Erythroblast (primary cell): ENCODE measurements at regions not wholly inside any gene's neighbourhood (a gene's known extent, or its start where the extent isn't known, plus 50 kb on each side); places are given as distances from the start of the nearest gene placed in this dataset.

Experiments used
- GATA1 ChIP-seq: IDR thresholded peaks from 2 replicates; pipeline ENCODE4 v1.6.1; 2011; ENCODE audit warnings: low read depth, mild to moderate bottlenecking, control low read depth, low read length, moderate library complexity
- POLR2A ChIP-seq: IDR thresholded peaks from 2 replicates; pipeline ENCODE4 v1.6.1; 2011; ENCODE audit warnings: mild to moderate bottlenecking, low read length

DNA sequence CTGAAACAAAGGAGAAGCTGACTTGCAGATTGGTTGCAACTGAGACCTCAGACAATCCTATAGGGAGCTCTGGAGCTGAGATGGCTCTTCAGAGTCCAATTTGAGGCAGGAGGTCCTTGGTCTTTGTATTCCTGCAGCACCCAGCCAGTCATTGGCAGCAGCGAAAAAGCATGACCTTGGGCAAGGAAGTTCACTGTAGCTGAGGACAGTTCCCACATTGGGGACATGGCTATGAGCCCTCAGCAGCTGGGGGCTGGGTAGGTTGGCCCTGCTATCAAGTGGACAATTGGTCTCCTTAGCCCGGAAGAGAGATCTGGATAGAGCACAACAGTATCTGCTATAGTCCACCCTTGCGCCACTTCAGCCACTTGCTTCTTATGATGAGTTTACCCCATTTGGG lies 56.9 kb upstream of the ATP6AP2 start:
- TF ChIP-seq POLR2A, result no peak
- no peak for TF ChIP-seq GATA1
